ENCODE measurements at regions not wholly inside any gene's neighbourhood (a gene's known extent, or its start where the extent isn't known, plus 50 kb on each side); places are given as distances from the start of the nearest gene placed in this dataset.

- 94 to 98% (median 98%) methylated on average over 3 of the region's 3 CpGs for WGBS, 3 donors
- DNase-seq = no peak
These were observed 472.6 kb upstream of the ATP2B1 start for GRCh38 chr12:90181216-90181615.

DNA sequence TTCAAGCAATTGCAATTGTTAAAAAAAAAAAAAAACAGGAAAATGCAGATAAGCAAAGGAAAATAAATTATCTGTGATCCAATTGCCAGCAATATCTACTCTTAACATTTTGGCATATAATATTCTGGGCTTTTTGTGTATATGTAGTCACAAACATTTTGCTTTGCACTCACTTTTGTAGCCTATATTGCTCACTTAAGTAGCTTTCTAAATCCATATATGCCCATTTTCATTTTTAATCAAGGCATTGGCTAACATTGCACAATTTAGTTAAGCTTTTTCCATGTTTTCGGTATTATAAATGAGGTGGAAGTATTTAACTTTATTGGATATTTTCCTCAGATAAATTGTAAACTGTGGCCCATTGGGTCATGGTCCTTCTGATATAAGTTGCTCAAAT lies 466.3 kb upstream of the ATP2B1 start:
- H3K27ac ChIP-seq = no peak overlapping the region
- WGBS, 3 donors = 96 to 100% (median 98%) methylated on average over 1 of the region's 1 CpG
- TF ChIP-seq, protein P1, sequence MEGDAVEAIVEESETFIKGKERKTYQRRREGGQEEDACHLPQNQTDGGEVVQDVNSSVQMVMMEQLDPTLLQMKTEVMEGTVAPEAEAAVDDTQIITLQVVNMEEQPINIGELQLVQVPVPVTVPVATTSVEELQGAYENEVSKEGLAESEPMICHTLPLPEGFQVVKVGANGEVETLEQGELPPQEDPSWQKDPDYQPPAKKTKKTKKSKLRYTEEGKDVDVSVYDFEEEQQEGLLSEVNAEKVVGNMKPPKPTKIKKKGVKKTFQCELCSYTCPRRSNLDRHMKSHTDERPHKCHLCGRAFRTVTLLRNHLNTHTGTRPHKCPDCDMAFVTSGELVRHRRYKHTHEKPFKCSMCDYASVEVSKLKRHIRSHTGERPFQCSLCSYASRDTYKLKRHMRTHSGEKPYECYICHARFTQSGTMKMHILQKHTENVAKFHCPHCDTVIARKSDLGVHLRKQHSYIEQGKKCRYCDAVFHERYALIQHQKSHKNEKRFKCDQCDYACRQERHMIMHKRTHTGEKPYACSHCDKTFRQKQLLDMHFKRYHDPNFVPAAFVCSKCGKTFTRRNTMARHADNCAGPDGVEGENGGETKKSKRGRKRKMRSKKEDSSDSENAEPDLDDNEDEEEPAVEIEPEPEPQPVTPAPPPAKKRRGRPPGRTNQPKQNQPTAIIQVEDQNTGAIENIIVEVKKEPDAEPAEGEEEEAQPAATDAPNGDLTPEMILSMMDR (IDR thresholded peaks at IDR 0.05) = no peak
- H3K4me1 ChIP-seq = no peaks in the 10 kb centered on the region
- H3K27me3 ChIP-seq (ENCODE audit: insufficient read depth in 3 of 3, low read length in 2 of 3) = no peaks in the 10 kb centered on the region
- no peaks in the 10 kb centered on the region for H3K9me3 ChIP-seq
- no peaks in the 10 kb centered on the region for H3K36me3 ChIP-seq (ENCODE audit: insufficient read depth in 1 of 2, low read depth in 1 of 2)
- no peak for DNase-seq
- intact Hi-C loops (cut with DNase I) = no loop called here
- H3K4me3 ChIP-seq = no peak overlapping the region
- ATAC-seq = no peak

More at GRCh38 chr12:90181216-90181615, 472.6 kb upstream of the ATP2B1 start:
- Histone ChIP-seq H3K9me3 (peaks cover 14% of the 10 kb centered on the region), H3K4me3 (no peak overlapping the region), H3K27ac (no peak overlapping the region), H3K27me3 (ENCODE audit: insufficient read depth in 3 of 3, low read length in 2 of 3) (no peaks in the 10 kb centered on the region), H3K4me1 (no peaks in the 10 kb centered on the region), H3K36me3 (ENCODE audit: insufficient read depth in 1 of 2, low read depth in 1 of 2) (no peaks in the 10 kb centered on the region)
- no peak for ATAC-seq
- TF ChIP-seq, protein P1 (IDR thresholded peaks at IDR 0.05) = no peak
- intact Hi-C loops (cut with DNase I) = no loop called here

DNA sequence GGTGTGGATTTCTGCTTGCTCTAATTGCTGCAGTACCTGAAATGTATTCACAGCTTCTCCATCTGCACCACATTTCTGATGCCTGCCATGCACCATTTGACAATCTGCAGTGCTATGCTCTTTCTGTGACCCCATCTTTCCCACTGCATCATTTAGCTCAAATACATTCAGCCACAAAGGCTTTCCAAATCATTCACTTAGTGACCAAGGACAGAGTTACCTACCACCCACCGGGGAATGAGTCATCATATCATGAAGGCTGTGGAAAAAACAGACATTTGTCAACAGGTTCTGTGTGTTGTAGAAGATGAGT lies 465.5 kb upstream of the ATP2B1 start:
- ATAC-seq (no peak), DNase-seq (no peak)
- TF ChIP-seq, protein P1 (IDR thresholded peaks at IDR 0.05) = no peak
- Histone ChIP-seq H3K27ac (no peak overlapping the region), H3K9me3 (no peaks in the 10 kb centered on the region), H3K27me3 (ENCODE audit: insufficient read depth in 3 of 3, low read length in 2 of 3) (no peaks in the 10 kb centered on the region), H3K4me3 (no peak overlapping the region), H3K36me3 (ENCODE audit: insufficient read depth in 1 of 2, low read depth in 1 of 2) (no peaks in the 10 kb centered on the region), H3K4me1 (no peaks in the 10 kb centered on the region)
- intact Hi-C loops (cut with DNase I) = no loop called here
- 30 to 49% (median 35%) methylated on average over 1 of the region's 1 CpG for WGBS, 3 donors

- Histone ChIP-seq H3K27me3 (ENCODE audit: insufficient read depth in 3 of 3, low read length in 2 of 3) (no peaks in the 10 kb centered on the region), H3K27ac (no peak overlapping the region), H3K9me3 (no peaks in the 10 kb centered on the region), H3K36me3 (ENCODE audit: insufficient read depth in 1 of 2, low read depth in 1 of 2) (no peaks in the 10 kb centered on the region), H3K4me3 (no peak overlapping the region), H3K4me1 (no peaks in the 10 kb centered on the region)
- TF ChIP-seq, protein P1 (IDR thresholded peaks at IDR 0.05) = no peak
- ATAC-seq = no peak
- intact Hi-C loops (cut with DNase I) = no loop called here
- 85 to 90% (median 89%) methylated on average over 2 of the region's 2 CpGs for WGBS, 3 donors
- no peak for DNase-seq
These were observed 465.0 kb upstream of the ATP2B1 start for GRCh38 chr12:90173499-90174197.

GRCh38 chr12:90172524-90172923 lies 463.9 kb upstream of the ATP2B1 start:
- no peaks in the 10 kb centered on the region for H3K27me3 ChIP-seq (ENCODE audit: insufficient read depth in 3 of 3, low read length in 2 of 3)
- no peaks in the 10 kb centered on the region for H3K9me3 ChIP-seq
- H3K27ac ChIP-seq = no peak overlapping the region
- intact Hi-C loops (cut with DNase I) = no loop called here
- TF ChIP-seq, protein P1 (IDR thresholded peaks at IDR 0.05) = no peak
- no peak overlapping the region for H3K4me3 ChIP-seq
- no peaks in the 10 kb centered on the region for H3K4me1 ChIP-seq
- WGBS, 3 donors = 94 to 96% (median 96%) methylated on average over 3 of the region's 3 CpGs
- H3K36me3 ChIP-seq (ENCODE audit: insufficient read depth in 1 of 2, low read depth in 1 of 2) = no peaks in the 10 kb centered on the region
- ATAC-seq (no peak), DNase-seq (no peak)

Measured in psoas muscle (tissue), 7 donors.